ENCODE measurements at regions not wholly inside any gene's neighbourhood (a gene's known extent, or its start where the extent isn't known, plus 50 kb on each side); places are given as distances from the start of the nearest gene placed in this dataset.

GRCh38 chr11:21888814-21889213 lies 304.1 kb upstream of the ANO5 start:
- Histone ChIP-seq H2AFZ (ENCODE audit: low read depth, low read length) (no peak overlapping the region), H3K9me1 (ENCODE audit: control insufficient read depth, insufficient read depth, low read length) (no peaks in the 10 kb centered on the region), H4K20me1 (replicated peaks; ENCODE audit: control insufficient read depth, insufficient read depth, low read length) (no peaks in the 10 kb centered on the region), H3K36me3 (ENCODE audit: control insufficient read depth, insufficient read depth, low read length) (no peaks in the 10 kb centered on the region), H3K4me1 (replicated peaks in 1 of 2; ENCODE audit: control insufficient read depth in 2 of 2, insufficient read depth in 2 of 2, low read length in 2 of 2) (no peaks in the 10 kb centered on the region), H3K4me2 (ENCODE audit: insufficient read depth, low read length) (no peak overlapping the region), H3K9ac (ENCODE audit: insufficient read depth in 1 of 2, low read depth in 2 of 2, low read length in 2 of 2) (no peak overlapping the region), H3K79me2 (ENCODE audit: control insufficient read depth, insufficient read depth, low read length) (no peaks in the 10 kb centered on the region), H3K27me3 (ENCODE audit: control insufficient read depth in 2 of 2, insufficient read depth in 2 of 2, low read length in 2 of 2) (no peaks in the 10 kb centered on the region), H3K9me3 (replicated peaks; ENCODE audit: control insufficient read depth, insufficient read depth, low read depth, low read length) (no peaks in the 10 kb centered on the region), H3K4me3 (no peak overlapping the region), H3K27ac (ENCODE audit: extremely low read depth, low read depth, low read length) (no peak overlapping the region)
- 0% methylated on average over 1 of the region's 1 CpG for WGBS (ENCODE audit: insufficient coverage, low coverage, missing lambda C conversion rate)
- DNase-seq (ENCODE audit: extremely low read depth in 1 of 4, low spot score in 3 of 4) (no peak), FAIRE-seq (no peak), ATAC-seq (no peak)
- no TSS peak for BruUV-seq (replicated peaks)
- intact Hi-C loops (cut with micrococcal nuclease) = no loop called here
- CTCF ChIA-PET (ENCODE audit: low intra/inter-chr PET ratio) = no interaction called here
- in situ Hi-C loops (cut with MboI) = no loop called here
- POLR2A ChIA-PET = no interaction called here
- TF ChIP-seq ZSCAN32 (CRISPR knock-in tag; IDR thresholded peaks at IDR 0.05) (no peak), E2F8 (IDR thresholded peaks at IDR 0.05; ENCODE audit: low read depth, partially characterized antibody) (no peak), TAF9B (IDR thresholded peaks at IDR 0.05; ENCODE audit: partially characterized antibody) (no peak), SMARCA4 (IDR thresholded peaks at IDR 0.05) (no peak), SAFB2 (IDR thresholded peaks at IDR 0.05; ENCODE audit: borderline replicate concordance, low read depth, low read length, severe bottlenecking) (no peak), TCF15 (CRISPR knock-in tag; IDR thresholded peaks at IDR 0.05) (no peak), DMBX1 (CRISPR knock-in tag; IDR thresholded peaks at IDR 0.05; ENCODE audit: borderline replicate concordance) (no peak), ZNF436 (CRISPR knock-in tag; IDR thresholded peaks at IDR 0.05) (no peak), SFPQ (IDR thresholded peaks at IDR 0.05; ENCODE audit: low read depth, low read length) (no peak), ZNF311 (CRISPR knock-in tag; IDR thresholded peaks at IDR 0.05) (no peak), RB1 (IDR thresholded peaks at IDR 0.05; ENCODE audit: low read depth) (no peak), SREBF1 (IDR thresholded peaks at IDR 0.05; ENCODE audit: borderline replicate concordance, low read depth, low read length) (no peak), RAD21 (CRISPR knock-in tag; conservative IDR thresholded peaks at IDR 0.05 in 1 of 2, IDR thresholded peaks at IDR 0.05 in 1 of 2) (no peak), IRF9 (tag; IDR thresholded peaks at IDR 0.05) (no peak), MIER1 (IDR thresholded peaks at IDR 0.05; ENCODE audit: low read depth) (no peak), ZFP36 (IDR thresholded peaks at IDR 0.05; ENCODE audit: low read depth, low read length, partially characterized antibody) (no peak)
